ENCODE measurements at regions not wholly inside any gene's neighbourhood (a gene's known extent, or its start where the extent isn't known, plus 50 kb on each side); places are given as distances from the start of the nearest gene placed in this dataset.

DNA sequence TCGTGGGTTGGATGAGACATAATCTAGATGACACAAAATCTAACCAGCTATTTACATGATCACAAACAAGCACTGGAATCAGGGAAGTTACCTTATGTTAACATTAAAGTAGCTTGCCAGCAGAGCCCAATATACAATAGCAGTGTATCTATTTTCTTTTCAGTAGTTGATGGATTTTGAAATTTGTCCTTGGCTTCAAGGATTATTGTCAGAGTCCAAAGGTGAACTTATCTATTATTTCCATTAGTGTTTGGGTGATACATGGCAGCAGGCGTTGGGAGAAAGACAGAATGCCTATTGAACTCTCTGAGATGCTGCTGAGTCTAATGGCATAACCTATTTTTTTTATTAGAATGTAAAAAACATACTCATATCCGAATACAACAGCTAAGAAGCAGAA lies 223.2 kb upstream of the ACTBL2 start:
- Histone ChIP-seq H3K4me3 (ENCODE audit: low read length) (no peak overlapping the region), H3K36me3 (ENCODE audit: control insufficient read depth, low read depth, low read length) (no peaks in the 10 kb centered on the region), H3K4me1 (ENCODE audit: control insufficient read depth, low read depth, low read length) (no peaks in the 10 kb centered on the region), H3K9me3 (ENCODE audit: control insufficient read depth, low read depth, low read length) (no peaks in the 10 kb centered on the region), H3K27me3 (ENCODE audit: control insufficient read depth, insufficient read depth, low read length) (no peaks in the 10 kb centered on the region), H3K9ac (ENCODE audit: low read length) (no peak overlapping the region), H3K27ac (ENCODE audit: low read length) (no peak overlapping the region)

DNA sequence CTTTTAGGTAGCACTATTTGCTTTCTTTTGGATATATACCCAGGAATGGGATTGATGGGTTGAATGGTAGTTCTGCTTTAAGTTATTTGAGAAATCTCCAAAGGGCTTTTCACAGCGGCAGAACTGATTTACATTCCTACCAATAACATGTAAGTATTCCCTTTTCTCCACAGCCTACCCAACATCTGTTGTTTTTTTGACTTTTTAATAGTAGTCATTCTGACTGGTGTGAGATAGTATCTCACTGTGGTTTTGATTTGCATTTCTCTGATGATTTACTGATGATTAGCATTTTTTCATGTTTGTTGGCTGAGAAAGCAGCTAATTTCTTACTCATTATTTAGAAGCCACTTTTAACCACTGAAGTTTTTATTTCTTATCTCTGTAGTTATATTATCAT lies 221.1 kb upstream of the ACTBL2 start:
- Histone ChIP-seq H3K36me3 (ENCODE audit: control insufficient read depth, low read depth, low read length) (no peaks in the 10 kb centered on the region), H3K9me3 (ENCODE audit: control insufficient read depth, low read depth, low read length) (no peaks in the 10 kb centered on the region), H3K27ac (ENCODE audit: low read length) (no peak overlapping the region), H3K27me3 (ENCODE audit: control insufficient read depth, insufficient read depth, low read length) (no peaks in the 10 kb centered on the region), H3K9ac (ENCODE audit: low read length) (no peak overlapping the region), H3K4me1 (ENCODE audit: control insufficient read depth, low read depth, low read length) (peaks cover 8% of the 10 kb centered on the region), H3K4me3 (ENCODE audit: low read length) (no peak overlapping the region)

DNA sequence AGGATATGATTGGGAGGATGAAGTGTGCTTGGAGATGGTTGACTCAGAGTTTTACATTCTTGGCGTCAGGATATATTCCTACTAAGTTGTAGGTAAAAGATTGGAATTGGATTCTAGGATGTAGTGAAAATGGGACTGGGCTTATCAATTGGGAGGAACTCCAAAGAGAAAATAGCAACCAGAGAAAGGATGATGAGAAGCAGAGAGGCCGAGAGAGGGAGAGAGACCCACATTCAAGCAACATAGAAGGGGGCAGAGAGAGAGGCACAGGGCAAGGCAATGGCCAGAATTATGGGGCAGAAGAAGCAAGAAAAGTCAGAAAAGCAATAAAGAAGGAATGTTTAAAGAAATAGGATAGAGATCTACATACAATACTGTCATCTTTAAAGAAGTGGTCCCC lies 217.9 kb upstream of the ACTBL2 start:
- peaks cover 9% of the 10 kb centered on the region for H3K4me1 ChIP-seq (ENCODE audit: control insufficient read depth, low read depth, low read length)
- H3K27ac ChIP-seq (ENCODE audit: low read length): no peak overlapping the region
- H3K36me3 ChIP-seq (ENCODE audit: control insufficient read depth, low read depth, low read length): no peaks in the 10 kb centered on the region
- no peaks in the 10 kb centered on the region for H3K27me3 ChIP-seq (ENCODE audit: control insufficient read depth, insufficient read depth, low read length)
- no peak overlapping the region for H3K4me3 ChIP-seq (ENCODE audit: low read length)
- H3K9me3 ChIP-seq (ENCODE audit: control insufficient read depth, low read depth, low read length): no peaks in the 10 kb centered on the region
- no peak overlapping the region for H3K9ac ChIP-seq (ENCODE audit: low read length)

DNA sequence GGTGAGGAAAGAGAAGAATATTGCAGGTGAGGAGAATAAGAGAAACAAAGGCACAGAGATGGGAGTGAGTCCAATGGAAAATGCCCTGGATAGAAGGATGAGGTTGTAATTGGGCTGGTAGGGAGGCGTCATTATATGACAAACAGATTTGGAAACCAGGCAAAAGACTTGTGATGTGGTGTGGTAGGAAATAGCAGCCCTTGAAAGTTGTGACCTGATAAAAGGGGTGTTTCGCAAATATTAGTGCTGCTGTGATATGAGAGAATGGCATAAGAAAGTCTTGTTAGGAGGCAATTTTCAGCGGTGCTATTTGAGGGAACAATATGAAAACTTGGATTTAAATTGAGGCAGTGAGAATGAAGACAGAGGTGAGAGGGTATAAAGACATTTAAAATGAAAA lies 217.5 kb upstream of the ACTBL2 start:
- no peak overlapping the region for H3K9ac ChIP-seq (ENCODE audit: low read length)
- peaks cover 9% of the 10 kb centered on the region for H3K4me1 ChIP-seq (ENCODE audit: control insufficient read depth, low read depth, low read length)
- no peaks in the 10 kb centered on the region for H3K9me3 ChIP-seq (ENCODE audit: control insufficient read depth, low read depth, low read length)
- H3K4me3 ChIP-seq (ENCODE audit: low read length): no peak overlapping the region
- no peak overlapping the region for H3K27ac ChIP-seq (ENCODE audit: low read length)
- H3K27me3 ChIP-seq (ENCODE audit: control insufficient read depth, insufficient read depth, low read length): no peaks in the 10 kb centered on the region
- H3K36me3 ChIP-seq (ENCODE audit: control insufficient read depth, low read depth, low read length): no peaks in the 10 kb centered on the region

DNA sequence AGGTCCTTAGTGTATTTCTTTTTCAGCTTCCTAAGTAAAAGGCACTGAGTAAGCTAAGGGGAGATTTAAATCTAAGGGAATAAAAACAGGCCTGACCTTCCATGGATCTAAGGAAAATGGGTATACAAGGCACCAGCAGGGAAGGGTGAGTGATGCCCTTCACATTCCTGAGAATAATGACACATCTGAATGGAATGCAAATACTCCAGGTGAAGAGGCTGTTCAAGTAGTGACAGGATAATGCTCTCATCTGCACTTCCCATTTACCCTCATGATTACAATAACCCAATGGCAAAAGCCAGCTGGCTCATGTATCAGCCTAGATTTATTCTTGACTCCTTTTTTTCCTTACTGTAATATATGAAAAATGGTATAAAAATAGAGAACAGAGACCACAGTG lies 216.2 kb upstream of the ACTBL2 start:
- Histone ChIP-seq H3K36me3 (ENCODE audit: control insufficient read depth, low read depth, low read length) (no peaks in the 10 kb centered on the region), H3K4me1 (ENCODE audit: control insufficient read depth, low read depth, low read length) (peaks cover 9% of the 10 kb centered on the region), H3K27me3 (ENCODE audit: control insufficient read depth, insufficient read depth, low read length) (no peaks in the 10 kb centered on the region), H3K4me3 (ENCODE audit: low read length) (no peak overlapping the region), H3K9me3 (ENCODE audit: control insufficient read depth, low read depth, low read length) (no peaks in the 10 kb centered on the region), H3K9ac (ENCODE audit: low read length) (no peak overlapping the region), H3K27ac (ENCODE audit: low read length) (no peak overlapping the region)

DNA sequence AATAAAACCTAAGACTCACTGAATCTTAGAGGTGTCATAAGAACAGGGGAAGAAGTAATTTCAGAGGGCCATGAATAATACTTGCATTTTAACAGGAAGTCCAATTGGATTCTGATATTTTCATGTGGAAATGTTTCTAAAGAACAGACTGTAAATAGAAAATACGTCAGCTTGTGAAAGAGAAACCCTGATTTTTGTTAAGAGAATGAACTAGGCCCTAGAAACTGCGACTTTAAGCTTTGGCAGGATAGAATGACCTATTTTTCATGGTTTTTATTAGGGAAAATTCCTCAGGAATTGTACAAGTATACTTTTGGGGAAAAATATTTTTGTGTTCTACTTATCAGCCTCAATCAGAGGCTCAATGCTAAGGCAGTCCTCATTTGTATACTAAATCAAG lies 215.5 kb upstream of the ACTBL2 start:
- no peak overlapping the region for H3K9ac ChIP-seq (ENCODE audit: low read length)
- no peaks in the 10 kb centered on the region for H3K27me3 ChIP-seq (ENCODE audit: control insufficient read depth, insufficient read depth, low read length)
- H3K27ac ChIP-seq (ENCODE audit: low read length): no peak overlapping the region
- H3K4me1 ChIP-seq (ENCODE audit: control insufficient read depth, low read depth, low read length): peaks cover 15% of the 10 kb centered on the region
- H3K4me3 ChIP-seq (ENCODE audit: low read length): no peak overlapping the region
- H3K36me3 ChIP-seq (ENCODE audit: control insufficient read depth, low read depth, low read length): no peaks in the 10 kb centered on the region
- no peaks in the 10 kb centered on the region for H3K9me3 ChIP-seq (ENCODE audit: control insufficient read depth, low read depth, low read length)

DNA sequence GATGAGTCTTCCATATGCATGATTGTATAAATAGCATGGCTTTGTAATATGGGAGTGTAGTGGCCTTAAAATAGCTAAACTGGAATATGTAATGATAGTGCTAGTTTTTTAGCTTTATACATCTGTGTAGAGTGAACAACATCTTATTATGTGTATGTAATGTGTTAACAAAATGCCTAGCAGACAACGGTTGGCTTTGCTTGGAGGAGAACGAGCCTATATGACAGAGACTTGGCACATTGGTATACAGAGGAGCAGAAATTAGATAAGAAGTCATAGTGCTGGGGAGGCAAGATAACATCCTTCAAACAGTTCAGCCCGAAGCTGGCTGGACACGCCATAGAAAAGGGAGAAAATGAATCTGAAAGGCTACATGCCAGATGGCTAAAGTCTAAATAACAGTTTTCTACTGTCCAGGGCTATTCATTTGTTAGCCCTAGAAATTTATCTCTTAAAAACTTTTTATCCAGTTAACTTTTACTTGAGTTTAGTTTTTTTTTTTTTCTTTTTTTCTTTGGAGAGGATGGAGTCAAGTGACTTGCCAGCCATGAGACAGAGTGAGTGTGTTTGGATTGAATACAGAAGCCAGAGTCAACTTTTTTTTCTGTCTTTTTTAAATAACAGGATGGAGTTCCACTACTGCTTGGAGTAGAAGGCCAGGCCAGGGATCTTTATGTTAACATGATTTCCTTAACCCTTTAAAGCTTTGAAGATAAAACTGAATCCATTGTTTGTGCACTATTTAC lies 214.4 kb upstream of the ACTBL2 start:
- H3K27ac ChIP-seq (ENCODE audit: low read length): no peak overlapping the region
- peaks cover 21% of the 10 kb centered on the region for H3K4me1 ChIP-seq (ENCODE audit: control insufficient read depth, low read depth, low read length)
- H3K27me3 ChIP-seq (ENCODE audit: control insufficient read depth, insufficient read depth, low read length): no peaks in the 10 kb centered on the region
- H3K36me3 ChIP-seq (ENCODE audit: control insufficient read depth, low read depth, low read length): no peaks in the 10 kb centered on the region
- H3K9me3 ChIP-seq (ENCODE audit: control insufficient read depth, low read depth, low read length): no peaks in the 10 kb centered on the region
- H3K4me3 ChIP-seq (ENCODE audit: low read length): no peak overlapping the region
- no peak overlapping the region for H3K9ac ChIP-seq (ENCODE audit: low read length)

DNA sequence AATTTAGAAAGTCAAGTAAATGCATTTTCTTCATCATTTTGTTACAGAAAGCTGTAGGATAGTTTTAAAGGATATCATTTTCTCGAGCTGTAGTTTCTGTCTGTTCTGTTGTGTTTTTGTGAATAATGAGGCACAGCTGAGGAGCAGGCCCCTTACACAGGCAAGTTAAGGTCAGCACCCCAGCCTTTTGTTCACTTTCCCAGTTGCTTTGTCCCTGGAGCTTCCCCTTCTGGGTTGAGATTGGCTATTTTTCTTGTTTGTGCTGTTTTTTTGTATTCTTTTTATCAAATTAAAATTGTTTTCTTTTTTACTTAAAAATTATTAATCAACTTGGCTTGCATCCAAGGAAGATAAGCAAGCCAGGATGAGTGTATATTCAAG lies 213.8 kb upstream of the ACTBL2 start:
- Histone ChIP-seq H3K9ac (ENCODE audit: low read length) (no peak overlapping the region), H3K27ac (ENCODE audit: low read length) (no peak overlapping the region), H3K4me1 (ENCODE audit: control insufficient read depth, low read depth, low read length) (peaks cover 21% of the 10 kb centered on the region), H3K4me3 (ENCODE audit: low read length) (no peak overlapping the region), H3K36me3 (ENCODE audit: control insufficient read depth, low read depth, low read length) (no peaks in the 10 kb centered on the region), H3K9me3 (ENCODE audit: control insufficient read depth, low read depth, low read length) (no peaks in the 10 kb centered on the region), H3K27me3 (ENCODE audit: control insufficient read depth, insufficient read depth, low read length) (no peaks in the 10 kb centered on the region)

DNA sequence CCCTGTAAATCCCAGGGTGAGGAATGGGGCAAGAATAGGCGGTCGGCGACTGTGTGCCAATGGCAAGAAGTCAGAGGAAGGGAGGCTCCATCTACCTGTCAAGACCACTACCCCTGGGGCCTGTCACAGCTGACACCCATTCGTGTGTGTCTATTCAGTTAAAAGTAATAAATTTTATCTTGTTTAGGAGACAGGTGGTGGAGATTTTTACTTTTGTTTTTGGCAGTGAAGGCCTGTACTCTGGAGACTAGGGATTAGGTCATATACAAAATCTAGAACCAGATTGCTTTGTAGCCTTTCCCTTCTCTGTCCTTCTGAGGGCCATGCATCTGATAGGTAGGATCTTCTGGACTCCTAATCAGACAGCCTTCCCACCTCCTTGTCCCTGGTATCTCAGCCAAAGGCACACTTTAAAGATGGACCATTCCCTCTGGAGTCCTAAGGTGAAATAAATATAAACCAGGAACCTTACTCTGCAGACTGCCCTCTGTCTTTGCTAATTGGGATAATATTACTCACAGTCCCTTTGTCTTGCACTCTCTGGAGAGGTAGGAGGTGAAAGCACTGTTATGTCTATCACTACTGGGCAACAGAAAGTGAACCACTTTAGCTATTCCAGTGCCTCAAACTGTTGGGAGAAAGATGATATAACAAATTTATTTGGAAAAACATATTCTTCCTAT lies 213.2 kb upstream of the ACTBL2 start:
- H3K4me1 ChIP-seq (ENCODE audit: control insufficient read depth, low read depth, low read length): peaks cover 21% of the 10 kb centered on the region
- no peak overlapping the region for H3K4me3 ChIP-seq (ENCODE audit: low read length)
- no peak overlapping the region for H3K9ac ChIP-seq (ENCODE audit: low read length)
- no peaks in the 10 kb centered on the region for H3K36me3 ChIP-seq (ENCODE audit: control insufficient read depth, low read depth, low read length)
- H3K27ac ChIP-seq (ENCODE audit: low read length): no peak overlapping the region
- H3K9me3 ChIP-seq (ENCODE audit: control insufficient read depth, low read depth, low read length): no peaks in the 10 kb centered on the region
- no peaks in the 10 kb centered on the region for H3K27me3 ChIP-seq (ENCODE audit: control insufficient read depth, insufficient read depth, low read length)

DNA sequence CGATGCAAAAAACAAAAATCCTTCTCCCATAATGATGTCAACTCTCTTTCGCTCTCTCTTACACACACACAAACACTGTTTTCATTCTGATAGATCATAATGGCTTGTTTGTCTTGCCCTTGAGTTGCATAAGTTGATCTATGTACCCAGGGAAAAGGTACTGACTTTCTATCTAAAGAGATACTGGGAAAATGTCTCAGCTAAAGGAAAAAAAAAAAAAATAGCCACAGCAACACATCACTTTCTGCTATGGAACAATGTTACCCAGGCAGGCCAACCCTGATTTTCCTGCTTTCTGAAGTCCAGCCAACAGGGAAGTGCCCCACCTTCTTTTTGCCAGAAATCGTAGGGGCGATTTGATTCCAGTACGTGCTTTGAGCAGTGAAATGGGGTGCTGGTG lies 212.6 kb upstream of the ACTBL2 start:
- no peaks in the 10 kb centered on the region for H3K9me3 ChIP-seq (ENCODE audit: control insufficient read depth, low read depth, low read length)
- no peaks in the 10 kb centered on the region for H3K27me3 ChIP-seq (ENCODE audit: control insufficient read depth, insufficient read depth, low read length)
- no peak overlapping the region for H3K4me3 ChIP-seq (ENCODE audit: low read length)
- no peak overlapping the region for H3K9ac ChIP-seq (ENCODE audit: low read length)
- H3K36me3 ChIP-seq (ENCODE audit: control insufficient read depth, low read depth, low read length): no peaks in the 10 kb centered on the region
- no peak overlapping the region for H3K27ac ChIP-seq (ENCODE audit: low read length)
- peaks cover 21% of the 10 kb centered on the region for H3K4me1 ChIP-seq (ENCODE audit: control insufficient read depth, low read depth, low read length)

DNA sequence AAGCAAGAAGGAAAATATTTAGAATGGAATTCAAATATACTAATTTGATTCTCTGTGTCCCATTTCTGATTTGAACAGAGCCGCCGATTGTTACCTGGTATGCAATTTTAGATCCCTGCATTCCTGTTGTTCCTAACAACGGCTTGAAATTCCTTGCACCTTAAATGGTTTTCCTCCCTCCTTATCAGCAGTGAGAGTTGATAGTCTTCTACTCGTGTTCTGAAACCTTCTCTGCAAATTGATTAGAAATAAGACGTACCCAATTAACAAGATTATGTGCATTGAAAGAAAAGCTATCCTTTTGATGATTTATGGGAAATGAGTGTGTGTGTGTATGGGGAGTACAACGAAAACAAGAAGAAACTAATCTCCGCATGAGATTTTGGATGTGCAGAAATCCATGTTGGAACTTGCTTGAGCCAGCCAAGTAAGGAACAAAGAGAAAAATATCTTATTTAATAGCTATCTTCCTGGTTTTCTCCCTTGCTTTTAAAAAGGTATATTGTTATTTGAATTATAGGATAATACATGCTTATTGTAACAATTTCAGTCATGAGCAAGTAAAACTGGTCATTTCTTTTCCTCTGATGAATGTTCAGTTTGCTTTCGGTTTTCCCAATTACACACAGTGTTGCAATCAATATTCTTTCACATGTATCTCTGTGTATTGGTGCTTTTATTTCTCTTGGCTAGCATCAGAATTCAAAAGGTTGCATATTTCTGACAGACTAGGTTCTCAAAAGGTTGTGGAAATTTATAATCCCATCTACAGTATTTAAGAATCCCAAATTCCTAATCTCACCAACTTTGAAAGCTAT lies 211.1 kb upstream of the ACTBL2 start:
- no peaks in the 10 kb centered on the region for H3K27me3 ChIP-seq (ENCODE audit: control insufficient read depth, insufficient read depth, low read length)
- peaks cover 13% of the 10 kb centered on the region for H3K4me1 ChIP-seq (ENCODE audit: control insufficient read depth, low read depth, low read length)
- no peaks in the 10 kb centered on the region for H3K9me3 ChIP-seq (ENCODE audit: control insufficient read depth, low read depth, low read length)
- H3K36me3 ChIP-seq (ENCODE audit: control insufficient read depth, low read depth, low read length): no peaks in the 10 kb centered on the region
- no peak overlapping the region for H3K4me3 ChIP-seq (ENCODE audit: low read length)
- no peak overlapping the region for H3K27ac ChIP-seq (ENCODE audit: low read length)
- no peak overlapping the region for H3K9ac ChIP-seq (ENCODE audit: low read length)
